HG03159 (cell line): ENCODE measurements at regions not wholly inside any gene's neighbourhood (a gene's known extent, or its start where the extent isn't known, plus 50 kb on each side); places are given as distances from the start of the nearest gene placed in this dataset.
"Not testable (repeated sequence)": the region's sequence is repeated elsewhere in the genome, so short reads cannot be mapped to it uniquely, and the experiment has no call there.

Experiments used
- ATAC-seq: cut with Tn5 transposase; IDR thresholded peaks from one replicate; pipeline ENCODE4 v1.9.1; 2021; ENCODE audit warnings: mild to moderate bottlenecking, moderate library complexity; ENCODE audit not compliant: unreplicated experiment

DNA sequence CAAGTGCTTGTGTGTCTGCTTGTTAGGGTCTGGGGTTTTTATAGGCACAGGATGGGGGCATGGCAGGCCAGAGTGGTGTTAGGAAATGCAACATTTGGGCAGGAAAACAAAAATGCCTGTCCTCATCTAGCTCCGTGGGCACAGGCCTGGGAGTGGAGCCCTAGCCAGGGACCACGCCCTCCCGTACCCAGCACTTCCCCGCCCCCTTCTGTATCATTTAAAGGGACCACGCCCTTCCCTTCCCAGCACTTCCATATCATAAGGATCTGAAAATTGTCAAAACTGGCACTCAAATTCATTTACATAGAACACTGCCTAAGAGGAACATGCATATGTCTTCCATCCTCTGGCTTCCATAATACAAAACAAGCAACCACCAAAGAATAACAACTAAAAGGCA, 185.8 kb downstream of the B3GLCT start:
- ATAC-seq, result no peak

DNA sequence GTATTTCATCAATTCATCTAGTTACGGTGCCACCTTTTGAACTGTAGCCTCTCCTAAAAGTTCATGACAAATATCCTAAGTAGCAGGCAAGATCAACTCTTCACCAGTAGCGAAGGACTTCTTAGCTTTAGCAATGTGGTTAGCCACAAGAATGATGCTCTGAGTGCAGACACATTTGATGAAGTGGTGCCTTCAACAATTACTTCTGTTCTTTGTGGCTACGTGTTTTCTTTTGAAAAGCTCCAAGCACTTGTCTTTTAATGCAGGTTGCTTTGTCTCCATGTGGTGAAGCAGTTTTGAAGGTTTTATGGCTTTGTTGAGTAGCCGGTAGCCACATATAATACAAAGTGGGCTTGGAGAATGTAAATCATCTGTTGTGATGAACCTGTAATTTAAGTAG, 194.7 kb downstream of the B3GLCT start:
- ATAC-seq, result no peak

DNA sequence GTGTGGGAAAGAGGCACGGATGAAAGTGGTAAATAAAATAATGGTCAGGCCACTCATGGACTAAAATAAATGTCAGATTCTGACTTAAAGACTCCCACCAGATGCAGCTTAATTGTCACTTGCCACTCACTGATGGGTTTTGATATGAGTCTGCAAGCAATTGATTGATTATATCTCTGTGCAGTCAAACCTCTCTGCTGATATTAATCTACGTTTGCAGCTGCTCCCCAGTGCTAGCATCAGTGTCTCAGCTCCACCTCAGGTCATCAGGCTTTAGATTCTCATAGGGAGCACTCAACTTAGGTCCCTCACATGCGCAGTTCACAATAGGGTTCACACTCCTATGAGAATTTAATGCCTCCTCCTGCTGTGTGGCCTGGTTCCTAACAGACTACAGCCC, 195.3 kb downstream of the B3GLCT start:
- ATAC-seq, result no peak

DNA sequence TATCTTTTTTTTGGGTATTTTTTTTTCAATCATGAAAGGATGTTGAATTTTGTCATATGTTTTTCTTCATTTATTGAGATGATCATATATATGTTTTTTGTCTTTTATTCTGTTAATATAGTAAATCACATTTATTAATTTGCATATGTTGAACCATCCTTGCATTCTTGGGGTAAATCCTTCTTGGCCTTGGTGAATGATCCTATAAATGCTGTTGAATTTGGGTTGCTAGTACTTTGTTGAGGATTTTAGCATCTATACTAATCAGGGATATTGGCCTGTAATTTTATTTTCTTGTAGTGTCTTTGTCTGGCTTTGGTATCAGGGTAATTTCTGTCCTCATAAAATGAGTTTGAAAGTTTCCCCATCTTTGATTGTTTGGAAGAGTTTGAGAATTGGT, 199.9 kb downstream of the B3GLCT start:
- no peak for ATAC-seq

DNA sequence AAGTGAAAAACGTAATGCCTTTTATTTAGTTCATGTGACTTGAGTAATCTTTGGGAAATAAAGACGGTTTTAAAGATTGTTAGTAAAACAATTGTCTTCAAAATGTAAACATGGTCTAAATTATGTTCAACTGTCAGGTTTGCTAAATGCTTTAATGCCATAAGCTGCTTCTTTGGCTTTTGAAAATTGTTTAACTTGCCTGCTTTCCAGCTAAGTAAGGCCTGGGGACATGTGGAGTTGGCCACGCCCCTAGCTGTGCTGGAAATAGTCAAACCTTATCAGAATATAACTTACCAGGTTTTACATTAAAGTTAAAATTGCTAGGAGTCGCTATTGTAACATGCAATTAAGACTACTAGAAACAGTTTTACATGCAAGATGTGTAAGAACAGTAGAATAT, 203.9 kb downstream of the B3GLCT start:
- not testable (repeated sequence) for ATAC-seq

DNA sequence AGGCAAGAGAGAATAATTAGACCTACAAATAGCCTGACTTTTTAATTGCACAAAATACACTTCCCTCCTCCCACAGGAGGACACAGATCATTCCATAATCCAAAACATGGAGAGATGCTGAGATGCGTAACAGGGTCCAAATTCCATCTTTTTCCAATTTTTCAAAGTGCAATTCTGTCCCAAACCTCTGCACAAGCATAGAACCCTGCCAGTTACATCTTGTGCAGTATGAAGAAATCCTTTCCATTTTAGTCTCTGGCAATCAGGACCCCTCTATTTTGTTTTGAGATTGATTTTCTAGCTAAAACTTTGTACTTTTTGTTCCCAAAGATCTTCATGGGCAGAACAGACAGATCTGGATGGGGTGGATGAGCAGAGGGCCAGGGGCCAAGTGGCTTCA, 209.2 kb downstream of the B3GLCT start:
- no peak for ATAC-seq

DNA sequence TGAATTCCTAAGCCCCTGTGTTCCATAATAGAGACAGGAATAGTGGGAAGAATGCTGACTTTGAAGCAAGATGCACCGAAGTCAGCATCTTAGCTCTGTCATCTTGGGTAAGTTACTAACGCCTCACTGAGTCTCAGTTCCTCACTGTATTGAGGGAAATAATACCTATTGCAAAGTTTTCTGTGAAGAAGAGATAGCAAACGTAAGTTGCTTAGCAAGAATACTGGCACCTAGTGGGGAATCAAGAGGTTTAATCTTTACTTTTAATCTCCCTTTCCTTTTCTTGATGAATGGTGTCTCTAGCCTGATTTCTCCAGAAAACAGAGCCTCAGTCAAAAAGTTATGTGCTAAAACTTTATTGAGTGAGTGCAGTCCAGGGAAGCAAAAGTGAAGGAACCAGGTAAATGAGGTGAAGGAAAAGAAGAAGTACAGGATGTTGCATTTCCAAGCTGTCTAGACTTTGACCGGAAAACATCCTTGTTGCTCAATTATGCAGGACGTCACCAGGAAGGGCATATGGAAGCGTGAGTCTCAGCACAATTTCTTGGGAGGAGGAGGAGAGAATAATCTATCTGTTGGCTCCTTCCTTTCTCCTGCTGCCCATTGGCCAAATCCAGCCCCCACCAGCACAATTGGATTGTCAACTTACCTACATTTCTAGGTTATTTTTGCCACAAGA, 210.0 kb downstream of the B3GLCT start:
- ATAC-seq, result no peak

GRCh38 chr13:31413516-31413915, 213.7 kb downstream of the B3GLCT start:
- no peak for ATAC-seq

- ATAC-seq, result no peak
Measured at GRCh38 chr13:31416066-31416465, 216.3 kb downstream of the B3GLCT start.

DNA sequence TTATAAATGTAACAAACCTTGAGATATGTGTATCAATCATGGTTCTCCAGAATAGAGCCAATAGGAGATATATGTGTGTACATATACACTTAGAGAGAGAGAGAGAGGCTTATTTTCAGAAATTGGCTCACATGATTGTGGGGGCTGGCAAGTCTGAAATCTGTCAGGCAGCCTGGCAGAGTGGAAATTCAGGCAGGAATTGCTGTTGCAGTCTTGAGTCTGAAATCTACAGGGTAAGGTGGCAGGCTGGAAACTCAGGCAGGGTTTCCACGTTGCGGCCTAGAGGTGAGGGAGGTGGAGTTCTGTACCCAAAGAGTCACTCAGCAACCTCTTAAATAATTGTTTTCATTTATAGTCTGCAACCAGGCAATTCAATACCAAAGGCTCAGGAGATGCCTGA, 218.4 kb downstream of the B3GLCT start:
- no peak for ATAC-seq

DNA sequence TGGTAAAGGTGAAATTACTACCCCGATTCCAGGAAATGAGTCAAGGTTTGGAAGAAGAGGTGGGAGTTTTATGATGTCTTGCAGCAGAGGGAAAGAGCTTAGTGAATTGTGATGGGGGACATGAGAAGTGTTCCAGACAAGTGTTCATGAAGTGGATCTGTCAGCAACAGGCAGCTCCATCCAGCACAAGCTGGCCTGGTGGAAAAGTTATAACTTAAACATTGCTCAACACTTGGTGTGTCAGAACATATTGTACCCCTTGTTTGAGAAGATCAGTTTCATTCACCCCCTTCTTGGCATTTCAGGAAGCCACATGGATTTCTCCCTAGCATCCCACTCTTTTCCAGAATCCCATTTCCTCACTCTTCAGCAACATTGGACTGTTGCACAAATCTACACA, 222.0 kb downstream of the B3GLCT start:
- ATAC-seq, result no peak

- ATAC-seq, result peak; percentile 92
Measured at GRCh38 chr13:31424130-31424729, 224.5 kb downstream of the B3GLCT start.

DNA sequence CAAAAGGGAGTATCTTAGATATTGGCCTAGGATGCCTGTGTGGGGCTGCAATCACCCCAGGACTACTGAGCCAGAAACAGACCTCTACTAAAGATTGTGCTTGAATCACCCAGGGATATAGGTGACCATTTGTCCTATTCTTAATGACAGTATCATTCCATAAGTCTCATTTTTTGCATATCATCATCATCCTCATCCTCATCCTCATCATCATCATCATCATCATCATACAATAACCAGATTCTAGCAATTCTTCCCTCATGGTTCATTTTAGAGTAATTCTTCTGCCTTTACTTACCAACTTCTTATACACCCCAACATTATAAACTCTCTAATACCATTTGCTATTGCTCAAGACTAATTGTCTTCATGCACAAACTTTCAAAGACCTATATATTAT, 226.6 kb downstream of the B3GLCT start:
- no peak for ATAC-seq

DNA sequence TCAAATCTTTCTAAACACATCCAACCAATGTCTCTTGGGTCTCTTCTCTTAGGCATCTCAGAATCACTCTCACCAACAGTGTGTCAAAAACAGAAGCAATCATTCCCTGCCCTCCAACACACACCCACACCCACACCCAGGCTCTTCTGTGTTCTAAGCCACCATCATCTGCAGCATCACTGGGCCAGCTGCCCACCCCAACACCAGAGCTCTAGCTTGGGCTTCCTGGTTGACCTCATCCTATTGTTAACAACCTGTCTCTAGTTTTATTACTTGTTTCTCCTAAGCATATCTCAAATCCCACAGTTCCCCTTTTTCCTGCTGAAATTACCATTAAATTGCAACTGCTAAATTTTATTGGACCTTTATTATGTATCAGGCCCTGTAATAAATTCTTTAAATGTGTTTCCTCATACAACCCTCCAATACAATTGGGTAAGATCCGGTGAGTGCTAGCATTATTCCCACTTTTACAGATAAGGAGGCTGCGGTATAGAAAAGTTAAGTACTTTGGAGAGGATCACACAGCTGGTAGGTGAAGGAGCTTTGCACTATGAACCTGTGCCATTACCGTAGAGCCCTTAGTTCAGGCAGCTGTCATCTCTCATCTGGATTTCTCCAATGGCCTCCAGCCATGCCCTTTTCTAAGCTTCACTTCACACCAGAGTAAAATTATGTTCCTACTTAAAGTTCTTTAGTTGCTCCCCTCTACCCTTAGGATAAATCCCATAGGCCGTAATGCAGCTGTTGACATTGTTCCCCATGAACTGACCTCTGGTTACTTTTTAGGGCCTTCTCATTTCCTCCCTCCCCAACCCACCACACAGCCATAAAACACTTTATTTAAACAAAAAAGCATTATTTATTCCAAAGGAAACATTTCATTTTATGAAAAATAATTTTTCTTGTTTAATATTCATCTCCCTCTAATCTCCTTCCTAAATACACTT, 227.7 kb downstream of the B3GLCT start:
- ATAC-seq, result no peak

GRCh38 chr13:31431722-31432137, 232.0 kb downstream of the B3GLCT start:
- ATAC-seq, result peak; percentile 87

DNA sequence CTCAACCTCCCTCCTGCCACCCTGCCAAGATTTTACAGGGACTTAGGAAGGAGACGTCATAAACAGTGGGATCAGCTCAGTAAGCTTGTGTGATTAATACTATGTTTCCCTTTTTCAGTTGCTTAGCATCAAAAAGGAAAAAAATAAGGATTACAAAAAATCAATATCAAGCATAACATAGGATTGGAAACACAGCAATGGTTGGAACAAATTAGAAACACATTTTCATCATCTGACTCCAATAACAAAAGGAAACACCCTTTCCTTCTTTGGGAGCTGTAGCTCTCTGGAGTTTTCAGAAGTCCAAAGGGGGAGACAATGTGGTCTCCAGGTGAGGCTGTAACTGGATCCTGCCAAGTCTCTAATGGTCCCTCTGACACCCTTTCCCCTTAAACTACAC, 233.4 kb downstream of the B3GLCT start:
- ATAC-seq, result no peak

GRCh38 chr13:31433746-31434145, 234.0 kb downstream of the B3GLCT start:
- no peak for ATAC-seq

DNA sequence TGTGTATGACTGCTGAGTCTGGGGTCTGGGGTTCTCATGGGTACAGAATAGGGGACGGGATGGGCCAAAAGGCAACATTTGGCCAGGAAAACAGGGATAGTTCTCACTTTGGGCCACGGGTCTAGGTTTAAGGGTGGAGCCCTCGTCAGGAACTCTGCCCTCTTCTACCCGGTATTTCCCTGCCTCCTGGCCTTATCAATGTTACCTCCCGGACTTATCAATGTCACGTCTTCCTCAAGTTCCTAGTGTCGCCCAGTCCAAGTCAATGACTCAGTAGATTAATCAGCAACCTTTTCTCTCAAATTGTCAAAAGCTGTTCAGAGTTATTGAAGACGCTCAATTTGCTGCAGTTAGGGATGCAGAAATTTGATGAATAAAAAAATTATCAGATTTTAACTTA, 234.8 kb downstream of the B3GLCT start:
- no peak for ATAC-seq

DNA sequence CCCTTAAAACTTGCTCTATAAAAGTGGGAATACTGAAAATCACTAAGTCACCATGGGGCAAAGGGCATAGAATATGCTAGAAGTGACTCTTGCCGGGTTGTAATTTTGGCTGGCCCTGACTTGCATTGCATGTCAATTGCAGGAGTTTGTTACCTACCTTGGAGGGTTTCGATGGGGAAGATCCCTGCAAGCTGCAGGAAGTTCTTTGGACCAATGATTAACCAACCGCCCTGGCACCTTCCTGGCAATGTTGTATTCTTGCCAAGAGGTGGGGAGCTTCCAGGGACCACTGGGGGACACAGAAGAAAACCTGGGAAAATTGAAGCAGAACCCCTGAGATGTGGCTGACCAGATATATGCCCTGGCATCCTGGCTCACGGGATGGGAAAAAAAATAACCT, 235.8 kb downstream of the B3GLCT start:
- ATAC-seq, result no peak

GRCh38 chr13:31436478-31436877, 236.7 kb downstream of the B3GLCT start:
- ATAC-seq, result no peak

DNA sequence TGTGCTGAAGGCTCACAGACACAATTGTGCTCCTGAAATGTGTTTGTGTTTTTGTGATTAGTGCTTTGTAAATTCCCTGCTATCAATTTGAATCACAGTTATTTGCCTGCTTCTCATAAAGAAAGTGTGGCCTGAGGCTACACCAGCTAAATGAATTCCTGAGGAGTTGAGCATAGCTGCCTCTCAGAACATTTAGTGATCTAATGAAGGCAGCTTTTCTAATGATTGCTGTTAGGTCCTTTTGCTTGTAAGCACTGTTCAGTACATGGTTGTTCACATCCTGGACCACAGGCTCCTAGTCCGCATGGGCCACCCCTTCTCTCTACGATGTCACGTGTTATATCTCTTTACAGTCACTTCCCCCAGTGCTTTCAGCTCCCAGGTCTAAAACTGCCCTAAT, 238.2 kb downstream of the B3GLCT start:
- ATAC-seq, result no peak

DNA sequence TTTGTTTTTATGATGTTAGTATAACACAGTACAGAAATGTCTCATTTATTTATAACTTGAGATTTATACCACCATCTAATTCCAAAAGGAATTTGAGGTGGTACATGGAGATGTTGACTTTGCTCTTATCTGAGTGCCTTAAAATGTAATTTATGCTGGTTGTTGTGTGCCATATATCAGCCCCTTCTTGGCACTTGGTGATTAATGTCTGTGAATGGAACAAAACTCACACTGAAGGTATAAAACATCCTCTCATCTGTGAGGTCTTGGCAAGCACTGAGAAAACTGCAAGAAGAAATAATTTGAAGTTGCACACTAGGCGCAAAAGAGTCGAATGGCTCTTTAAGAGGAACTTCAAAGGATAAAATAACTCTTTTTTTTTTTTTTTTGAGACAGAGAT, 240.4 kb downstream of the B3GLCT start:
- ATAC-seq, result no peak
